ENCODE measurements at regions not wholly inside any gene's neighbourhood (a gene's known extent, or its start where the extent isn't known, plus 50 kb on each side); places are given as distances from the start of the nearest gene placed in this dataset.

- TF ChIP-seq EZH2 (IDR thresholded peaks at IDR 0.05) (no peak), POLR2AphosphoS5 (IDR thresholded peaks at IDR 0.05; ENCODE audit: borderline replicate concordance, low read depth, low read length) (no peak)
Observed at GRCh38 chr1:22309572-22309971, 142.1 kb upstream of the ZBTB40 start.
